ENCODE measurements at regions not wholly inside any gene's neighbourhood (a gene's known extent, or its start where the extent isn't known, plus 50 kb on each side); places are given as distances from the start of the nearest gene placed in this dataset.

- no peak for TF ChIP-seq CTCF (IDR thresholded peaks at IDR 0.05; ENCODE audit: borderline replicate concordance, extremely low read depth, low read length, poor library complexity, severe bottlenecking)
- TF ChIP-seq EZH2 (IDR thresholded peaks at IDR 0.05; ENCODE audit: borderline replicate concordance, low read depth, low read length, severe bottlenecking): no peak
These were observed 211.0 kb upstream of the PBX1 start for GRCh38 chr1:164347980-164348379.
